ENCODE measurements at regions not wholly inside any gene's neighbourhood (a gene's known extent, or its start where the extent isn't known, plus 50 kb on each side); places are given as distances from the start of the nearest gene placed in this dataset.

- H3K27me3 Mint-ChIP-seq (ENCODE audit: low read depth): no peaks in the 10 kb centered on the region
- no peak overlapping the region for H3K27ac Mint-ChIP-seq
- no peak overlapping the region for H3K4me3 Mint-ChIP-seq
- no peak for DNase-seq (ENCODE audit: low spot score in 2 of 2, unreplicated experiment in 2 of 2)
- no peaks in the 10 kb centered on the region for H3K36me3 Mint-ChIP-seq
- TF ChIP-seq CTCF (IDR thresholded peaks at IDR 0.05; ENCODE audit: unreplicated experiment): no peak
- H3K9me3 Mint-ChIP-seq: no peaks in the 10 kb centered on the region
- H3K4me1 Mint-ChIP-seq: no peaks in the 10 kb centered on the region
Observed at GRCh38 chr11:21924262-21924661, 268.6 kb upstream of the ANO5 start.

- no peak for DNase-seq (ENCODE audit: low spot score in 2 of 2, unreplicated experiment in 2 of 2)
- H3K4me1 Mint-ChIP-seq: no peaks in the 10 kb centered on the region
- H3K27ac Mint-ChIP-seq: no peak overlapping the region
- H3K36me3 Mint-ChIP-seq: no peaks in the 10 kb centered on the region
- no peaks in the 10 kb centered on the region for H3K9me3 Mint-ChIP-seq
- H3K27me3 Mint-ChIP-seq (ENCODE audit: low read depth): no peaks in the 10 kb centered on the region
- no peak for TF ChIP-seq CTCF (IDR thresholded peaks at IDR 0.05; ENCODE audit: unreplicated experiment)
- H3K4me3 Mint-ChIP-seq: no peak overlapping the region
Observed at GRCh38 chr11:21927628-21928027, 265.3 kb upstream of the ANO5 start.

GRCh38 chr11:21928847-21929246 lies 264.0 kb upstream of the ANO5 start:
- Mint-ChIP-seq H3K4me3 (no peak overlapping the region), H3K4me1 (no peaks in the 10 kb centered on the region), H3K9me3 (no peaks in the 10 kb centered on the region), H3K27me3 (ENCODE audit: low read depth) (no peaks in the 10 kb centered on the region), H3K27ac (no peak overlapping the region), H3K36me3 (no peaks in the 10 kb centered on the region)
- TF ChIP-seq CTCF (IDR thresholded peaks at IDR 0.05; ENCODE audit: unreplicated experiment): no peak
- no peak for DNase-seq (ENCODE audit: low spot score in 2 of 2, unreplicated experiment in 2 of 2)

- DNase-seq (ENCODE audit: low spot score in 2 of 2, unreplicated experiment in 2 of 2): no peak
- H3K27me3 Mint-ChIP-seq (ENCODE audit: low read depth): no peaks in the 10 kb centered on the region
- no peak overlapping the region for H3K4me3 Mint-ChIP-seq
- no peaks in the 10 kb centered on the region for H3K36me3 Mint-ChIP-seq
- H3K27ac Mint-ChIP-seq: no peak overlapping the region
- TF ChIP-seq CTCF (IDR thresholded peaks at IDR 0.05; ENCODE audit: unreplicated experiment): no peak
- no peaks in the 10 kb centered on the region for H3K4me1 Mint-ChIP-seq
- no peaks in the 10 kb centered on the region for H3K9me3 Mint-ChIP-seq
Observed at GRCh38 chr11:21930408-21930807, 262.5 kb upstream of the ANO5 start.

GRCh38 chr11:21931436-21932101 lies 261.3 kb upstream of the ANO5 start:
- H3K27me3 Mint-ChIP-seq (ENCODE audit: low read depth): no peaks in the 10 kb centered on the region
- H3K9me3 Mint-ChIP-seq: no peaks in the 10 kb centered on the region
- no peak overlapping the region for H3K27ac Mint-ChIP-seq
- DNase-seq (ENCODE audit: low spot score in 2 of 2, unreplicated experiment in 2 of 2): no peak
- no peaks in the 10 kb centered on the region for H3K4me1 Mint-ChIP-seq
- TF ChIP-seq CTCF (IDR thresholded peaks at IDR 0.05; ENCODE audit: unreplicated experiment): no peak
- no peak overlapping the region for H3K4me3 Mint-ChIP-seq
- H3K36me3 Mint-ChIP-seq: no peaks in the 10 kb centered on the region

GRCh38 chr11:21933095-21933494 lies 259.8 kb upstream of the ANO5 start:
- peak; percentile 71 for TF ChIP-seq CTCF (IDR thresholded peaks at IDR 0.05; ENCODE audit: unreplicated experiment)
- no peak overlapping the region for H3K4me3 Mint-ChIP-seq

More at GRCh38 chr11:21933095-21933494, 259.8 kb upstream of the ANO5 start:
- H3K27me3 Mint-ChIP-seq (ENCODE audit: low read depth): no peaks in the 10 kb centered on the region
- no peaks in the 10 kb centered on the region for H3K4me1 Mint-ChIP-seq
- DNase-seq (ENCODE audit: low spot score in 2 of 2, unreplicated experiment in 2 of 2): no peak
- H3K36me3 Mint-ChIP-seq: no peaks in the 10 kb centered on the region
- no peaks in the 10 kb centered on the region for H3K9me3 Mint-ChIP-seq
- no peak overlapping the region for H3K27ac Mint-ChIP-seq
